ENCODE measurements at regions not wholly inside any gene's neighbourhood (a gene's known extent, or its start where the extent isn't known, plus 50 kb on each side); places are given as distances from the start of the nearest gene placed in this dataset.

GRCh38 chr2:65818873-65819451, 386.6 kb upstream of the SPRED2 start:
- Histone ChIP-seq H3K27ac (ENCODE audit: insufficient read depth, low read length, poor library complexity, severe bottlenecking) (no peak overlapping the region), H3K9me3 (ENCODE audit: control insufficient read depth in 2 of 2, low read length in 2 of 2) (no peaks in the 10 kb centered on the region), H3K4me3 (ENCODE audit: low read depth, low read length) (no peak overlapping the region), H3K36me3 (ENCODE audit: control insufficient read depth, insufficient read depth, low read length) (no peaks in the 10 kb centered on the region), H3K4me1 (ENCODE audit: control insufficient read depth, insufficient read depth, low read length, poor library complexity, severe bottlenecking) (no peaks in the 10 kb centered on the region), H3K27me3 (ENCODE audit: control insufficient read depth, insufficient read depth, low read length) (no peaks in the 10 kb centered on the region)
- DNase-seq: no peak
- no peak for ATAC-seq (ENCODE audit: low read depth in 2 of 2)
- Mint-ChIP-seq H3K4me3 (no peak overlapping the region), H3K27ac (no peak overlapping the region), H3K36me3 (no peaks in the 10 kb centered on the region), H3K27me3 (no peaks in the 10 kb centered on the region), H3K9me3 (peaks cover 0 to 3% (median 0%) of the 10 kb centered on the region in 7 donors), H3K4me1 (no peaks in the 10 kb centered on the region)

- Histone ChIP-seq H3K9me3 (ENCODE audit: control insufficient read depth in 2 of 2, low read length in 2 of 2) (no peaks in the 10 kb centered on the region), H3K4me3 (ENCODE audit: low read depth, low read length) (no peak overlapping the region), H3K27ac (ENCODE audit: insufficient read depth, low read length, poor library complexity, severe bottlenecking) (no peak overlapping the region), H3K4me1 (ENCODE audit: control insufficient read depth, insufficient read depth, low read length, poor library complexity, severe bottlenecking) (no peaks in the 10 kb centered on the region), H3K27me3 (ENCODE audit: control insufficient read depth, insufficient read depth, low read length) (no peaks in the 10 kb centered on the region), H3K36me3 (ENCODE audit: control insufficient read depth, insufficient read depth, low read length) (no peaks in the 10 kb centered on the region)
- H3K27me3 Mint-ChIP-seq: no peaks in the 10 kb centered on the region
- H3K27ac Mint-ChIP-seq: no peak overlapping the region
- no peak overlapping the region for H3K4me3 Mint-ChIP-seq
- peaks cover 0 to 4% (median 0%) of the 10 kb centered on the region in 7 donors for H3K9me3 Mint-ChIP-seq
- no peak for DNase-seq
- no peak for ATAC-seq (ENCODE audit: low read depth in 2 of 2)
- no peaks in the 10 kb centered on the region for H3K4me1 Mint-ChIP-seq
- no peaks in the 10 kb centered on the region for H3K36me3 Mint-ChIP-seq
These were observed 381.3 kb upstream of the SPRED2 start for GRCh38 chr2:65813631-65814173.

- no peaks in the 10 kb centered on the region for H3K4me1 ChIP-seq (ENCODE audit: control insufficient read depth, insufficient read depth, low read length, poor library complexity, severe bottlenecking)
- H3K4me1 Mint-ChIP-seq: no peaks in the 10 kb centered on the region
- no peak overlapping the region for H3K27ac ChIP-seq (ENCODE audit: insufficient read depth, low read length, poor library complexity, severe bottlenecking)
- ATAC-seq (ENCODE audit: low read depth in 2 of 2): no peak
- peaks cover 0 to 9% (median 0%) of the 10 kb centered on the region in 7 donors for H3K9me3 Mint-ChIP-seq
- H3K4me3 Mint-ChIP-seq: no peak overlapping the region
- H3K36me3 Mint-ChIP-seq: no peaks in the 10 kb centered on the region
- no peaks in the 10 kb centered on the region for H3K27me3 ChIP-seq (ENCODE audit: control insufficient read depth, insufficient read depth, low read length)
- H3K9me3 ChIP-seq (ENCODE audit: control insufficient read depth in 2 of 2, low read length in 2 of 2): peaks cover 0 to 3% of the 10 kb centered on the region in 2 experiments
- no peaks in the 10 kb centered on the region for H3K27me3 Mint-ChIP-seq
- H3K27ac Mint-ChIP-seq: no peak overlapping the region
- no peaks in the 10 kb centered on the region for H3K36me3 ChIP-seq (ENCODE audit: control insufficient read depth, insufficient read depth, low read length)
- H3K4me3 ChIP-seq (ENCODE audit: low read depth, low read length): no peak overlapping the region
- DNase-seq: no peak
These were observed 380.5 kb upstream of the SPRED2 start for GRCh38 chr2:65812887-65813286.

GRCh38 chr2:65807942-65808341, 375.5 kb upstream of the SPRED2 start:
- no peaks in the 10 kb centered on the region for H3K36me3 ChIP-seq (ENCODE audit: control insufficient read depth, insufficient read depth, low read length)
- H3K27me3 ChIP-seq (ENCODE audit: control insufficient read depth, insufficient read depth, low read length): no peaks in the 10 kb centered on the region
- H3K27ac Mint-ChIP-seq: no peak overlapping the region
- H3K9me3 ChIP-seq (ENCODE audit: control insufficient read depth in 2 of 2, low read length in 2 of 2): peaks cover 0 to 4% of the 10 kb centered on the region in 2 experiments
- no peaks in the 10 kb centered on the region for H3K4me1 ChIP-seq (ENCODE audit: control insufficient read depth, insufficient read depth, low read length, poor library complexity, severe bottlenecking)
- H3K36me3 Mint-ChIP-seq: no peaks in the 10 kb centered on the region
- no peak overlapping the region for H3K4me3 ChIP-seq (ENCODE audit: low read depth, low read length)
- H3K4me3 Mint-ChIP-seq: no peak overlapping the region
- no peaks in the 10 kb centered on the region for H3K27me3 Mint-ChIP-seq
- ATAC-seq (ENCODE audit: low read depth in 2 of 2): no peak
- no peak overlapping the region for H3K27ac ChIP-seq (ENCODE audit: insufficient read depth, low read length, poor library complexity, severe bottlenecking)
- DNase-seq: no peak
- no peaks in the 10 kb centered on the region for H3K4me1 Mint-ChIP-seq
- peaks cover 0 to 19% (median 6%) of the 10 kb centered on the region in 7 donors for H3K9me3 Mint-ChIP-seq

GRCh38 chr2:65804777-65805176, 372.4 kb upstream of the SPRED2 start:
- Histone ChIP-seq H3K9me3 (ENCODE audit: control insufficient read depth in 2 of 2, low read length in 2 of 2) (peaks cover 0 to 4% of the 10 kb centered on the region in 2 experiments), H3K36me3 (ENCODE audit: control insufficient read depth, insufficient read depth, low read length) (no peaks in the 10 kb centered on the region), H3K4me3 (ENCODE audit: low read depth, low read length) (no peak overlapping the region), H3K27ac (ENCODE audit: insufficient read depth, low read length, poor library complexity, severe bottlenecking) (no peak overlapping the region), H3K4me1 (ENCODE audit: control insufficient read depth, insufficient read depth, low read length, poor library complexity, severe bottlenecking) (no peaks in the 10 kb centered on the region), H3K27me3 (ENCODE audit: control insufficient read depth, insufficient read depth, low read length) (no peaks in the 10 kb centered on the region)
- Mint-ChIP-seq H3K9me3 (peaks cover 0 to 19% (median 6%) of the 10 kb centered on the region in 7 donors), H3K27ac (no peak overlapping the region), H3K4me1 (no peaks in the 10 kb centered on the region), H3K27me3 (no peaks in the 10 kb centered on the region), H3K4me3 (no peak overlapping the region), H3K36me3 (no peaks in the 10 kb centered on the region)
- no peak for ATAC-seq (ENCODE audit: low read depth in 2 of 2)
- DNase-seq: no peak

- Mint-ChIP-seq H3K9me3 (peaks cover 0 to 9% (median 6%) of the 10 kb centered on the region in 7 donors), H3K27ac (no peak overlapping the region), H3K4me1 (no peaks in the 10 kb centered on the region), H3K36me3 (no peaks in the 10 kb centered on the region), H3K27me3 (no peaks in the 10 kb centered on the region), H3K4me3 (no peak overlapping the region)
- Histone ChIP-seq H3K4me3 (ENCODE audit: low read depth, low read length) (no peak overlapping the region), H3K4me1 (ENCODE audit: control insufficient read depth, insufficient read depth, low read length, poor library complexity, severe bottlenecking) (no peaks in the 10 kb centered on the region), H3K36me3 (ENCODE audit: control insufficient read depth, insufficient read depth, low read length) (no peaks in the 10 kb centered on the region), H3K9me3 (ENCODE audit: control insufficient read depth in 2 of 2, low read length in 2 of 2) (no peaks in the 10 kb centered on the region), H3K27ac (ENCODE audit: insufficient read depth, low read length, poor library complexity, severe bottlenecking) (no peak overlapping the region), H3K27me3 (ENCODE audit: control insufficient read depth, insufficient read depth, low read length) (no peaks in the 10 kb centered on the region)
- DNase-seq (no peak), ATAC-seq (ENCODE audit: low read depth in 2 of 2) (no peak)
These were observed 370.0 kb upstream of the SPRED2 start for GRCh38 chr2:65802298-65802942.

- H3K27me3 ChIP-seq (ENCODE audit: control insufficient read depth, insufficient read depth, low read length): no peaks in the 10 kb centered on the region
- H3K4me3 ChIP-seq (ENCODE audit: low read depth, low read length): no peak overlapping the region
- no peaks in the 10 kb centered on the region for H3K4me1 Mint-ChIP-seq
- no peak overlapping the region for H3K27ac Mint-ChIP-seq
- no peak for ATAC-seq (ENCODE audit: low read depth in 2 of 2)
- no peaks in the 10 kb centered on the region for H3K27me3 Mint-ChIP-seq
- no peaks in the 10 kb centered on the region for H3K9me3 ChIP-seq (ENCODE audit: control insufficient read depth in 2 of 2, low read length in 2 of 2)
- H3K4me1 ChIP-seq (ENCODE audit: control insufficient read depth, insufficient read depth, low read length, poor library complexity, severe bottlenecking): no peaks in the 10 kb centered on the region
- H3K9me3 Mint-ChIP-seq: peaks cover 0 to 9% (median 4%) of the 10 kb centered on the region in 7 donors
- H3K27ac ChIP-seq (ENCODE audit: insufficient read depth, low read length, poor library complexity, severe bottlenecking): no peak overlapping the region
- DNase-seq: no peak
- H3K36me3 ChIP-seq (ENCODE audit: control insufficient read depth, insufficient read depth, low read length): no peaks in the 10 kb centered on the region
- no peaks in the 10 kb centered on the region for H3K36me3 Mint-ChIP-seq
- no peak overlapping the region for H3K4me3 Mint-ChIP-seq
These were observed 368.6 kb upstream of the SPRED2 start for GRCh38 chr2:65800998-65801397.
